SU-DHL-6 (cell line): ENCODE measurements at regions not wholly inside any gene's neighbourhood (a gene's known extent, or its start where the extent isn't known, plus 50 kb on each side); places are given as distances from the start of the nearest gene placed in this dataset.

Experiments used
- EZH2phosphoT487 ChIP-seq: fragments of 200-600 bp; sonication (generic), shearing (Covaris generic); conservative IDR thresholded peaks from 2 replicates; pipeline ENCODE4 v1.6.1; 2018; ENCODE audit warnings: mild to moderate bottlenecking, antibody characterized with exemption, low read length, moderate library complexity, mixed read lengths
- TF ChIP-seq, protein P1 (sequence below): fragments of 200-600 bp; sonication (generic); IDR thresholded peaks from one replicate; pipeline ENCODE4 v1.5.1; 2017; ENCODE audit warnings: antibody characterized with exemption, mild to moderate bottlenecking, low read length, moderate library complexity; ENCODE audit not compliant: insufficient read depth, poor library complexity, severe bottlenecking

DNA sequence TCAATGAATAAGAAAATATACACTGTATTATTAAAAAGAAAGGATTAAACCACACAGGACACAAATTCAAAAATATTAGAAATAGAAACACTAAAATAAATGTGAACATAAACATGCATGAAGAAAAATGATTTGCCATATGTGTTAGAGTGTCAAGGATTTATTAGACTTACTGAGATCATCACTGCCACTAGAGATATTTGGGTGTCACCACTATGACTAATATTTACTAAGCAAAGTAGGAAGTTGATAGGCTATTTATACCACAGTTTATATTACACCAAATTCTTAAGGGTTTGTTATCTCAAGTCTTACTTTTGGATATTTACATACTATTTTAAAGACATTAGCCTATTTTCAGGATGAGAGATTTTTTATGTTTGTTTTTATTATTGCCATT is 575.0 kb upstream of the SGO1 start:
- TF ChIP-seq, protein P1, sequence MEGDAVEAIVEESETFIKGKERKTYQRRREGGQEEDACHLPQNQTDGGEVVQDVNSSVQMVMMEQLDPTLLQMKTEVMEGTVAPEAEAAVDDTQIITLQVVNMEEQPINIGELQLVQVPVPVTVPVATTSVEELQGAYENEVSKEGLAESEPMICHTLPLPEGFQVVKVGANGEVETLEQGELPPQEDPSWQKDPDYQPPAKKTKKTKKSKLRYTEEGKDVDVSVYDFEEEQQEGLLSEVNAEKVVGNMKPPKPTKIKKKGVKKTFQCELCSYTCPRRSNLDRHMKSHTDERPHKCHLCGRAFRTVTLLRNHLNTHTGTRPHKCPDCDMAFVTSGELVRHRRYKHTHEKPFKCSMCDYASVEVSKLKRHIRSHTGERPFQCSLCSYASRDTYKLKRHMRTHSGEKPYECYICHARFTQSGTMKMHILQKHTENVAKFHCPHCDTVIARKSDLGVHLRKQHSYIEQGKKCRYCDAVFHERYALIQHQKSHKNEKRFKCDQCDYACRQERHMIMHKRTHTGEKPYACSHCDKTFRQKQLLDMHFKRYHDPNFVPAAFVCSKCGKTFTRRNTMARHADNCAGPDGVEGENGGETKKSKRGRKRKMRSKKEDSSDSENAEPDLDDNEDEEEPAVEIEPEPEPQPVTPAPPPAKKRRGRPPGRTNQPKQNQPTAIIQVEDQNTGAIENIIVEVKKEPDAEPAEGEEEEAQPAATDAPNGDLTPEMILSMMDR, result no peak
- no peak for TF ChIP-seq EZH2phosphoT487
